ENCODE measurements at regions not wholly inside any gene's neighbourhood (a gene's known extent, or its start where the extent isn't known, plus 50 kb on each side); places are given as distances from the start of the nearest gene placed in this dataset.
"Not testable (repeated sequence)": the region's sequence is repeated elsewhere in the genome, so short reads cannot be mapped to it uniquely, and the experiment has no call there.

DNA sequence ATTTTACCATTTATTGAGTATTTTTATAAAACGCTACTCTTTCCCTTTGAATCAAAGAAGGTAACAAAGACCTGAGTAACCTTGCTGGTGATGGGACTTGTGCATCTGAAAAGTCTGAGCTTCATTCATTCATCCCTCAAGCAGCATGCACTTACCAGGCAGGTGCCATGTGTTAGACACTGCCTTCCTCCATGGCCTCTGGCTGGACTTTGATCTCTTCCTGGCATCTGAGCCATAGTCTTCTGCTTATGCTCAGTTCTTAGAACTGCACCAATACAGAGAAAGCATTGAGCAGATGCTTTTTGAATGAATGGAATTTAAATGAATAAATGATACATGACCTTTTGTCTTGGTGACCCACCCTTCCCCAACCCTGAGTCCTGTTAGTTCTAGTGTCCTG is 251.4 kb upstream of the COPS8 start:
- no peak for DNase-seq

DNA sequence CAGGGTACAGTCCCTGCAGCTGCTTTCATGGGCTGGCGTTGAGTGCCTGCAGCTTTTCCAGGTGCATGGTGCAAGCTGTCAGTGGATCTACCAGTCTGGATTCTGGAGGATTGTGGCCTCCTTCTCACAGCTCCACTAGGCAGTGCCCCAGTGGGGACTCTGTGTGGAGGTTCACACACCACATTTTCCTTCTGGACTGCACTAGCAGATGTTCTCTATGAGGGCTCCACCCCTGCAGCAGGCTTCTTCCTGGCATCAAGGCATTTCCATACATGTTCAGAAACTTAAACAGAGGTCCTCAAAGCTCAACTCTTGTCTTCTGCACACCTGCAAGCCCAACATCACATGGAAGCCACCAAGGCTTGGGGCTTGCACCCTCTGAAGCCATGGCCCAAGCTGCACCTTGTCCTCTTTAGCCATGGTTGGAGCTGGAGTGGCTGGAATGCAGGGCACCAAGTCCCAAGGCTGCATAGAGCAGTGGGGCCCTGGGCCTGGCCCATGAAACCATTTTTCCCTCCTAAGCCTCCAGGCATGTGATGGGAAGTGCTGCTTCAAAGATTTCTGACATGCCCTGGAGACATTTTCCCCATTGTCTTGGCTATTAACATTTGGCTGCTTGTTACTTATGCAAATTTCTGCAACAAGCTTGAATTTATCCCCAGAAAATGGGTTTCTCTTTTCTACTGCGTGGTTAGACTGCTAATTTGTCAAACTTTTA is 250.2 kb upstream of the COPS8 start:
- no peak for DNase-seq

DNA sequence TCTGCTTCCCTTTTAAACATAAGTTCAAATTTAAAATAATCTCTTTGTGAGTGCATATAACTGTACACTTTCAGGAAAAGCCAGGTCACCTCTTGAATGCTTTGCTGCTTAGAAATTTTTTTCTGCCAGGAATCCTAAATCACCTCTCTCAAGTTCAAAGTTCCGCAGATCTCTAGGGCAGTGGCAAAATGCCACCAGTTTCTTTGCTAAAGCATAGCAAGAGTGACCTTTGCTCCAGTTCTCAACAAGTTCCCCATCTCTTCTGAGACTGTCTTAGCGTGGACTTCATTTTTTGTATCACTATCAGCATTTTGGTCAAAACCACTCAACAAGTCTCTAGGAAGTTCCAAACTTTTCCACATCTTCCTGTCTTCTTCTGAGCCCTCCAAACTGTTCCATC is 249.7 kb upstream of the COPS8 start:
- not testable (repeated sequence) for DNase-seq

DNA sequence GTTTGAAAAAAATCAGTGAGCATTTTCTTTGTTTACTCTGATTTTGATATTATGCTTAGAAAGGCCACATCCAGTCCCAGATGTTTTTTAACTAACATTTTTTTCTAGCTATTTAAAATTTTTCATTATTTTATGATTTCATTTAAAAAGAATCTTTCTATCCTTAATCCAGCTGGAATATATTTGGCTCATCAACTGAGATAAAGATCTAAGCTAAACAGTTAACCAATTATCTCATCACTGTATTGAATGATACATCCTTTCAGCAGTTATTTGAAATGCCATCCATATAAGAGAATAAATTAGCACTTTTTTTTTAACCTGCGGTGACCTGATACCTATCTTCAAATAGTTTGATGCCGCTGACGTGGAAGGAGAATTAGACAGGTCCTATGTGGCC is 245.5 kb upstream of the COPS8 start:
- DNase-seq: no peak

DNA sequence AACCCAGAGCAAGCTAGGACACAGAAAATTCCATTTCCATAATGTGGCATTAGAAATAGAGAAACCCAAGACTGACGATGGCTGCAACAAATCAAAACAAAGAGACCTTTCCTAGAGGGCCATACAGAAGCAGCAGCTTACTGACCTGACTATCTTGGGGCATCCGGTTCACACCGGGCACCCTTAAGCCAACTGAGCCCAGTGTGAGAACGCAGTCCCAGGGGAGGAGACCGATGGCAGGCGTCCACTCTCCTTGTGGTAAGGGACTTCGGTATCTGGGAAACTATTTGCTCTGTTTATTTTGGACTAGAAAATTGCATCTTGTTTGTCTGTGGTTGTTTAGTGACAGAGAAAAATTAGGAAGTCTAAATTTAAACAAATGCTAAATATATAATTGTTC is 244.8 kb upstream of the COPS8 start:
- DNase-seq: no peak

DNA sequence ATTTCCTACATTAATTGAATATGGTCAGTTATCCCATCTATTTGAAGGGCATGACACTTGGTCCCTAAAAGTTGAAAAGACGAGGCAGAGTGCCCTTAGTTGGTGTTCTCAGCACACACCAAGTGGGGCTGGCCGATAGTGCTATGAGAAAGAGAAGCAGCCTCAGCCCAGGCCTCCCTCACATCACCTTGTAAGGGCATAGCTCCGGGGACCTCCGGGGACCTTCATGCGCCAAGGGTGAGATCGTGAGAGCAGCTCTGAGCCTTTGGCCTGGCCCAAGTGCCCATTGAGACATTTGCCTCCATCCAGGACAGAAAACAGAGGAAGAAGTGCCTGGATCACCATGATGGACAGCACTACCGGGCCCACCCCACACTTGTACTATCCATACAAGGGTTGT is 244.3 kb upstream of the COPS8 start:
- no peak for DNase-seq

DNA sequence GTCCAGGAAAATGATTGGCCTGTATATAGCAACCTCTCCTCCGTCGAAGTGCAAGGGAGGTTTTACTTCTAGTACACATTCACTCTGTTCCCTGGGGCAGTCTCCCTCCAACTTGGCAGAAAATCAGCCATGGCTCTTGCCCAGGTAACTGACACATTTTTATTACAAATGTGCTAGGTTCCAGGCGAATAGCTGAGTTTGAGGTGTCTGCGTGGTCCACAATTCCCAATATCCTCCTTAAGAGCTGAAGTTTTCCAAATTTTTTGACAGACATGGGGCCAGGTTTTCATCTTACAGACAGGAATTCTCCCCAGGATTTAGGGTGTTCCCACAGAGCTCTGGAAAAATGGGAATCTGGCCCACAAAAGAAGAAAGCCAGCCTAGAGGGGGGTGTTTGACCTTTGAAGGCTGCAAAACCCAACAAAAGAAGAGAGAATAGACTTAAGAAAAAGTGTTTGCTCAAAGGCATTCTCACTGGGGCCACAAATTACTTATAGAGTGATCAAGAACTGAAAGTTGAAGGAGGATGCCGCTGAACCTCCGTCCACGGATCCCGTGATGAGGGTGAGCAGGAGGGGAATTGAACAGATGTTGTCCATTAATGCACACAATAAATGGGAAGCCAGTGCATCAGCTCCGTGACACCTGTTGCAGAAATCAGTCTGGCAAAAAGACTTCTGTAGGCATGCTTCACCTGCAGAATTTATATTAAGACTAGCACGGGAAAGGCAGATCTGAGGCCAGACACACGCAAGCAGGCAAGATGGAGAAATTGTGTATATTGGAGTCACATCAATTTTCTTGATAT is 242.3 kb upstream of the COPS8 start:
- DNase-seq: no peak

DNA sequence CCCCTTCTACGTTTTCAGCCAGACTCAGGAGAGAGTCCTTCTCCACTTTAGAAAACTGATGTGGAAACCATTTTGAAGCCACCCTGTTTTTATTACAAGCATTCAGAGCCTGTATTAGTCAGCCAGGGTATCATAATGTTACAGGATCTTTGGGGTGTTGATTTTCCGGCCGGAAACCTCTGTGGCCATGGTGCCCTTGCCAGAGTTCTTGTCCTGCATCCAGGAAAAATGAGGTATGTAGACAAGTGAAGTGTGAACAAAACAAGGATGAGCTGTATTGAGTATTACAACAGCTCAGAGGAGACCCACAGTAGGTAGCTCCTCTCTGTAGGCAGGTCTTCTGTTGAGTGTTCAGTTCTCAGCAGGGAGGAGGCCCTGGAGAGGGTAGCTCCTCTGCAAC is 241.0 kb upstream of the COPS8 start:
- DNase-seq: no peak

DNA sequence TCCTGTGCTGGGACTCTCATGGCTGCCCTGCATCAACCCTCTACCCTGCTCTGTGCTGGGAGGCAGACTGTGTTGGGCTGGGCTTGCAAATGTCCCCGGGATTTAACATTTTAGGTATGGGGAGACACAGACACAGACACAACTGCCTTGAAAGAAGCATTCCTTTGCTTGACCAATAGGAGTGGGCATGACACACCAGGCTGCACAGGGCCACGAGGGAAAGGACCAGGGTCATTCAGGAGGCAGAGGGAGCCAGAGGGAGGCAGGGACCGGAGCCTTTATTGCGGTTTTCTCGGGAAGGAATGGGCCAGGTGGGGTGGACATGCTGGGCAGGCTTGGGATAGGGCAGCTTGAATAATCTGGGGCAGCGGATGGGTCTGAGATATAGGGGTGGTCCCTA is 238.7 kb upstream of the COPS8 start:
- no peak for DNase-seq

DNA sequence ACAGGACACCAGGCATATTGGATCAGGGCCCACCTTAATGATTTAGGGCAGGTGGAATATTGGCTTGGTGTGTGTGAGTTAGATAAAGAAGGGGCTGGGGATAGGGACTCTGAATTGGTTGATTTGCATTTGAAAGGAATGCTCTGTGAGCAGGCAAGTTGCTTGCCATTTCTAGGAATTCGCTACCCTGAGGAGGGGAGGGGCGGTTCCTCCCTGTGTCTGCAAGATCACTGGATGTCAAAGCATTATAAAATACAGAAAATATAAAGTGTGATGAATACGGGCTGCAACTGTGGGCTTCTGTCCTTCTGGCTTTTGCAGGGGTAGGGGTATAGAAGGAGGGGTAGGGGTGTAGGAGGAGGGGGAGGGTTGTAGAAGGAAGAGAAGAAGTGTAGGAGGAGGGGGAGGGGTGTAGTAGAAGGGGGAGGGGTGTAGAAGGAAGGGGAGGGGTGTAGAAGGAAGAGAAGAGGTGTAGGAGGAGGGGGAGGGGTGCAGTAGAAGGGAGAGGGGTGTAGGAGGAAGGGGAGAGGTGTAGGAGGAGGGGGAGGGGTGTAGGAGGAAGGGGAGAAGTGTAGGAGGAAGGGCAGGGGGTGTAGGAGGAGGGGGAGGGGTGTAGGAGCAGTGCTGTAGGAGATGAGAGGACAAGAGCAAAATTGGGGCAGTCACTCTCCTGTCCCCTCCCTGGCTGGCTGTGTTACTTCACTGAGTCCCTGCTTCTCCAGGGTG is 238.0 kb upstream of the COPS8 start:
- DNase-seq: no peak

DNA sequence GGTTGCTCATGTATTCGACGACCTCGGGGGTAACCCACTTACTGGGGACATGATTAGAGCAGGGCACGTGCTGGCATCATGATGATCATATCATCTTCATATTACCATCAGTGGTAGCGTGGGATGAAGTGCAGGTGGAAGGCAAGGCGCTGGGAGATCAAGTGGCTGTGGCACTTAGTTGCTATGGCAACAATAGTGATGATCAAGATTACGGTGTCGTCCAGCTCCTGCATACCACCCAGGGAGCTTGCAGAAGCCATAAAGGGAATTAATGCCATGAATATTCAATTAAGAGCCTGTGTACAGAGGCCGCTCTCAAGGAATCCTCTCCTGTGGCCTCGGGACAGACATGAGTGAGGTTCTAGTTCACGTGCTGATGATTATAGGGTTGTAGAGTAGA is 237.2 kb upstream of the COPS8 start:
- DNase-seq: no peak

DNA sequence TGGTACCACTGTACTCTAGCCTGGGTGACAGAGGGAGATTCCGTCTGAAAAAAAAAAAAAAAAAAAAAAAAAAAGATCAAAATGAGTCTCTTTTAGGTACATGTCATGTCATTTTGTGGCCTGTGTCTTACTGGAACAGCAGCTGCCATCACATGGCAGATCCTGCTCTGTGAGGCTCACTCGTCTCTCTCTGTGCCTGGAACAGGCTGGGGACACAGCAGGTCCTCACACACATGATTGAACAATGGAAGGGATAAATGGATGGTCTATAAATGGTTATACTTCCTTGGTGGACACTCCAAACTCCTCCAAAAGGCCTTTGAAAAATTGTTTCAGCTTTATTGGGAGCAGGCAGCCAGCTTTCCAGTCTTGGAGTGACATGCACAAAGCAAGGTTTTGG is 236.2 kb upstream of the COPS8 start:
- no peak for DNase-seq

DNA sequence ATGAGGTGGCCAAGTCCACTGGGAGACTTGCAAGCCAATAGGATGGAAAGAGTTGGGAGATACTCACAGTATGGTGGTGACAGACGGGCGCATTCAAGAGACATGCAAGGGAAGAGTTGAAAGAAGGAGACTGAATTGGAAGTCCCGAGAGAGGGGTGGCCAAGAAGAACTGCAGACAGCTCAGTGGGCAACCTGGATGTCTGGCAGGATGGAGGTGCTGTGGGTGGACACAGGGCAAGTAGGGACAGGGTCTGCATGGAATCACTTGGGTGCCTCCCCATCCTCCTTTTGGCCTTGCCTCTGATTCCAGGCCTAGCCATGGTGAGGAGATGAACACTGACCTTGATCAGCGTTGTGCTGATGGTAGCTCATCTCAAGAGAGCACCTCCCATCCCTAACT is 235.7 kb upstream of the COPS8 start:
- DNase-seq: no peak

DNA sequence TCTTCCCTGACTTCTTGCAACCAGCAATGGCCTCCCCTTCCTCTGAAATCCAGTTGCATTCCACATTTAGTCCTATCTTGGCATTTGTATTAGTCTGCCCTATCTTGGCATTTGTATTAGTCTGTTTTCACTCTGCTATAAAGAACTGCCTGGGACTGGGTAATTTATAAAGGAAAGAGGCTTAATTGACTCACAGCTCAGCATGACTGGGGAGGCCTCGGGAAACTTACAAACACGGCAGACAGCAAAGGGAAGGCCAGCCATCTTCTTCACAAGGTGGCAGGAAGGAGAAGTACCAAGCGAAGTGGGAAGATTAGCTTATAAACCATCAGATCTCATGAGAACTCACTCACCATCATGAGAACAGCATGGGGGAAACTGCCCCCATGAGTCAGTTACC is 234.5 kb upstream of the COPS8 start:
- DNase-seq: no peak

DNA sequence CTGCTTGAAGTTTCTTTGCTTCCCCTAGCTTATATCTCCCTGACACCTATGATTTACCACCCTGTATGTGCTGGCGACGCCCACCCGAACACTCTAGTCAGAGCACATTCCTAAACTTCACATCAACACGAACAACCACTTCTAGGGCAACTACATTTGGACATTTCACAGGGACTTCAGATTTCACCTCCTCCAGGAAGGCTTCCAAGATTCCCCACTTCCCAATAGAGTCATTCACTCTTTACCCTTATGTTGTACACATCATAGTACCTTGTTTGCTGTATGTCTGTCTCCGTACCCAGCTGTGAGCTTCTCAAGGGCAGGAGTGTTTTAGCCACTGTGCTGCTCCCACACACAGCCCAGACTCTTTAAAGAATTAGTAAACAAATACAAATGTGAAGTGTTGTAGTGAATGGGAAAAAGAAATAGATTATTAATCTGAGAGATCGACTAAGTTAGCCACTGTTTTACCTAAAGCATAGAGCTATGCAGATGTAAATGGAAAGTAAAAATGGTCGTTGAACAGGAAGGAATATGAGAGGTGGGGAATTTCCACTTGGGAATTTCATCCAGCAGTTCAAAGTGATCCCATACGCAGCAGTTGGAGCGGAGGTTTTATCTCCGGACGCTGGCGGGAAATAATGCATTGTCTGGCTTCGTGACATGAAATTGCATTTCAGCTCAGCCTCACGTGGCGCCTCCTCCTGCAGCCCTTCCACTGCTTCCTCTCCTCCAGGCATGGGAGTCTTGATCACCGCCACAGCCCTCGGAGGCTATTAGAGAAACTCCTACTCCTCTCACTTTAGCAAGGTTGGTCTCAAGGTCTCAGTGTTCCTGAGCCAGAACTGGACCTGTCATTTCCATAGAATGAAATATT is 233.4 kb upstream of the COPS8 start:
- no peak for DNase-seq

DNA sequence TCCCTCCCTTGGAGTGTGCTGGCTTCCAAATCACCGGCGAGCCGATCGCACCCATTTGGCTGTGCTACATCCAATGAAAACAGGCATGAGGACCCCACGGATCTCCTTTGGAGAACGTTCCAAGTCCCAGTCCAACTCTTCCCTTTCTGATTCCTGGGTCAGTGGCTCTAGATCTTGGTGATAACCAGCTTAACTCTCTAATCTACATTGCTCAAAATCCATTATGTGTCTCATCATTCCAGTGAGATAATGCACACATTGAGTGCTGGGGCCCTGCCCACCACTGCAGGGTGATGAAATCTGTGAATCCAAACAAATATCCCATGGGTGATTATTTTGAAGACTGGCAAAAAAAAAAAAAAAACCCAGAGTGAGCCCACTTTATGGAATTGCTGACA is 232.7 kb upstream of the COPS8 start:
- DNase-seq: no peak

DNA sequence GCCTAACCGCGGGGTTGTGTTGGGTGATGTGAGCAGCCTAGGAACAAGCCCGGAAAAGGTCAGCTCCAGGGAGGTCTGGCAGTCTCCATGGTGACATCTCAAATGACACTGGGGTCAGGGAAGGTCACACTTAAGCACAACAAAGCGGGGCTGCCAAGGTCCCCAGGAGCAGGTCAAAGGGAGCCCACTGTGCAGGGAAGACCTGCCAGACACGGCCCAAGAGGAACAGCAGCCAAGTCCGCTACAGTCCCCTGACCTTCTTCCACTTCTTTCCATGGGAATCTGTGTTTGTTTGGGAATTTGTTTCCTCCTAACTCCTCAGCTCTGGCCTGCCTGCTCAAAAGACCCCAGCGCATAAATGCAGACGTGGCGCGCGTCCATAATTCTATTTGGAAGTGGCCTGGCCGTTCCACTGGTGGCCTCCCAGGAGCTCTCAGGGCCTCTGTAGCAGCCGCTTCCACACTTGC is 232.1 kb upstream of the COPS8 start:
- no peak for DNase-seq

DNA sequence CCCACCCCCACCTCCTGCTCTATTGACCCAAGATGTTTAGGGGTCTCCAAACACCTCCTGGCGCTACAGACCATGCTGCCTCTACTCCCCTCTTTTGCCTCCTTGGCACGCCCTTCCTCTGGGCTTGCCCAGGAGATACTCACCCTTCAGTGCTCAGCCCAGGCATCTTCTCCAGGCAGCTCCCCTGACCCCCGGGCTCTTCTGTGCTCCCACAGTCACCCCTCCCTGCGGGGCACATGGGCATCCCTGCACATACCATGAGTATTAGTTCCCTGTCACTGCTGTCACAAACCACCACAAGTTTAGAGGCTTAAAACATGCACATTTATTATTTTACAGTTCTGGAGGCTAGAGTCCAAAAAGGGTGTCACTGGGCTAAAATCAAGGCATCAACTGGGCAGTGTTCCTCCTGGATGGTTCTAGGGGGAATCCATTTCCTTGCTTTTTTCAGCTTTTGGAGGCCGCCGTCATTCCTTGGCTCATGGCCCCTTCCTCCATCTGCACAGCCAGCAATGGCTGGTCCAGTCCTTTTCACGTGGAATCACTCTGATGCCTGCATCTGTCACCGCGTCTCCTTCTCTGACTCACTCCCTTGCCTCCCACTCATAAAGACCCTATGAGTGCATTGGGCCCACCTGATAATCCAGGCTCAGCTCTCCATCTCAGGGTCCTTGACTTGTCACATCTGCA is 230.4 kb upstream of the COPS8 start:
- DNase-seq: no peak

DNA sequence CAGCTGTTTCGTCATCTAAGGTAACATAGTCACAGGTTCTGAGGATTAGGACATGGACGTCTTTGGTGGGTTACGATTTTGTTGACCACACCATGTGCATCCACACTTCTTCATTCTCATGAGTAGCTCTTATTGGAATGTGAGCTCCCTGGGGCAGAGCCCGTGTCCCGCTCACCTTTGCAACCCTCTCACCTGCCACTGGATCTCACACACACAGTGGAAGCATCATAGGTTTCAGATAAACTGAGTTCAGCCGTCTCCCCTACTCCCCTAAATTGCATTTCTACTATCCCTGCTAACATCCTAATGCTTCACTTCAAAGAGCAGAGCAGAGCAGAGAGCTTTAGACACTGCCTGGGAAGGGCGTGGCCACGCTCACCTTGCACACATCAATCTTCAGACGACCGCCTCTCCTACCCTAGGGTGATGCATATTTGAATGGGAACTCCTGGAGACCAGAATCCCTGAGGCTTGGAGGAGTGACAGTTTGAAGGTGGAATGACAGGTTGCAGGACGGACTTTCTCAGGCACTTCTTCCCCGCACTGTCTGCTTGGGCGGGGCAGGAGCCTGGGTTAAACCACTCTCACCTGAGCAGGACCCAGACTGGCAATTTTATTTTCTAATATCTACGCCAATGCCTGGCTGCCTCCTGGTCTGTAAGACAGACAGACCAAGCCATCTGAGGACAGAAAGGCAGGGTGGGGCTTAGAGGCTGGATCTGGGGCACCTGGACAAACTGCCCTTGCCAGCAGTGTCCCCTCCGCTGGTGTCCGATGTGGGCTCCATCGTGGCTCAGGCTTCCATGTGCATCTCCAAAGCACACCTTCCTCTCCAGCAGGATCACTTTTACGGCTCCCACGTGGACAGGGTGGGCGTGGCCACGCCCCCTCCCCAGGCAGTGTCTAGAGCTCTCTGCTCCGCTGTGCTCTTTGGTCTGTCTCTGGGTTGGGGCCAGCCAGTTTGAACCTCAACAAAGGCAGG is 229.5 kb upstream of the COPS8 start:
- DNase-seq: no peak

DNA sequence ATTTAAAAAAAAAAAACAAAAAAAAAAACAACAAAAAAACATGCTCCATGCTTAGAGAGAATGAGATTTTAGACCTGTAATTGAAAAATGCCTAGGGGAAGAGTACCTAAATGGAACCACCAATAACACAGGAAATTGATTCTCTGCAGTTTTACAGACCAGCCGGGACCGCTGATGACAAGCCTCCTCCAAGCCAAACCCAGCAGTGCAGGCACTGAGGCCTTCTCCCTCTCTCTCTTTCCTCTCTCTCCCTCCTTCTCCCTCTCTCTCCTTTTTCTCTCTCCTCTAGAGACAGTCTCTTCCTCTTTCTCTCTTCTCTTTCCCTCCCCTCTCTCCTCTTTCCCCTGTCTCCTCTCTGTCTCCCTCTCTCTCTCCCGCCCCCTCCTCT is 228.8 kb upstream of the COPS8 start:
- no peak for DNase-seq

DNA sequence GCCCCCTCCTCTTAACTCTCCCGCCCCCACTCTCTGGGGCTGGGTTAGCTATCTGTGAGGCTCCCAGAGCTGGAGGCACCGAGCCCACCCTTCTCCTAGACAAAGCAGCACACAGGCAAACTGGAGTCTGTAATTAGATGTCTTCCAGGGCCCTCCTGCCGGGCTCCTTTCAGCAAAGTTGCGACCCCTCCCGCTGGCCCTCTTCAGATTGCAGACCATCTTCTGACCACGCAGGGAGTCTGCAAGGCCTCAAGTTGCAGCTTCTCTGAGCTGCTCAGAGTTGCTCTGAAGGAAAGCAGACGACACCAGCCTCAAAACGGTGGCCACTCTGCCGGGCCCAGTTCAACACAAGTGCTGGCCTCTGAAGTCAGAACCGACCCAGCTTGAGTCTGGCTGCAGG is 228.4 kb upstream of the COPS8 start:
- DNase-seq: no peak
